Heart left ventricle (tissue), 13 donors: ENCODE measurements at regions not wholly inside any gene's neighbourhood (a gene's known extent, or its start where the extent isn't known, plus 50 kb on each side); places are given as distances from the start of the nearest gene placed in this dataset.

Source experiments
- CTCF ChIP-seq, 12 donors: fragments of 200-600 bp; sonication (generic) in 4 of 12; IDR thresholded peaks; one replicate each; pipeline versions ENCODE4 v1.5.0 to v1.8.0; 2018 to 2022; ENCODE audit warnings: antibody characterized with exemption in 12 of 12, mild to moderate bottlenecking in 5 of 12
- POLR2A ChIP-seq, 2 donors: fragments of 450-650 bp; IDR thresholded peaks; one replicate each; pipeline ENCODE4 v1.6.1; 2017; ENCODE audit warnings: antibody characterized with exemption in 2 of 2, mild to moderate bottlenecking in 2 of 2, moderate library complexity in 2 of 2
- donor health status: ischemic (EF 13 %, LVEDD 7.1; RV severe dilation, severe dysfunction).
- donor health status: DM: no; HTN: yes; CAD: no.
- donor health status: DM: no; HTN: no; CAD: no.
- donor health status: ischemic (EF 25% LVEDD 6.9; RV normal size, moderate dysfunction).
- donor health status: ischemic (EF 25% LVEDD 5.7; RV mildly dilated, moderate dysfunction).
- donor health status: ischemic (EF 35%, LVEDD 5.7; RV mildly dilated, moderate dysfunction).
- donor health status: nonischemic (EF 11% LVEDD 7.7; RV severe dilation, severe dysfunction).
- donor health status: DM: yes; HTN: yes; CAD: no.
- donor health status: PGD.
- donor health status: ischemic (EF 29% LVEDD 5.4; RV normal size, mild dysfunction).
- donor health status: nonischemic (EF 23%, LVEDD 6.1; RV moderate dilation, normal function).

- TF ChIP-seq CTCF (IDR thresholded peaks at IDR 0.05) (no peak), POLR2A (IDR thresholded peaks at IDR 0.05) (no peak)
Observed at GRCh38 chr18:8974696-8975095, 127.8 kb upstream of the NDUFV2 start.
